Loucy (cell line): ENCODE measurements at regions not wholly inside any gene's neighbourhood (a gene's known extent, or its start where the extent isn't known, plus 50 kb on each side); places are given as distances from the start of the nearest gene placed in this dataset.

ENCODE experiments used
- CTCF ChIP-seq: fragments of 200-600 bp; sonication (generic); conservative IDR thresholded peaks from 2 replicates; pipeline ENCODE4 v1.5.1; 2014; ENCODE audit warnings: mild to moderate bottlenecking, antibody characterized with exemption, low read length
- EZH2phosphoT487 ChIP-seq: fragments of 200-600 bp; IDR thresholded peaks from 2 replicates; pipeline ENCODE4 v1.6.1; 2018; ENCODE audit warnings: antibody characterized with exemption, mild to moderate bottlenecking, moderate library complexity, borderline replicate concordance

GRCh38 chr20:40941133-40941610 is 87.5 kb upstream of the TOP1 start:
- TF ChIP-seq CTCF (no peak), EZH2phosphoT487 (no peak)
